Progenitor cell of endocrine pancreas (in vitro differentiated cells): ENCODE measurements at regions not wholly inside any gene's neighbourhood (a gene's known extent, or its start where the extent isn't known, plus 50 kb on each side); places are given as distances from the start of the nearest gene placed in this dataset.

Source experiments
- DNase-seq: peaks from one replicate; pipeline ENCODE4 v3.0.0; 2021; ENCODE audit warnings: low spot score; ENCODE audit not compliant: unreplicated experiment
- H3K27ac Mint-ChIP-seq: 2 replicates; pipeline ENCODE4 v1.8.0; 2021; ENCODE audit warnings: mild to moderate bottlenecking, moderate library complexity, mixed read lengths
- H3K27me3 Mint-ChIP-seq: 2 replicates; pipeline ENCODE4 v1.8.0; 2021; ENCODE audit warnings: mixed read lengths
- H3K36me3 Mint-ChIP-seq: 2 replicates; pipeline ENCODE4 v1.8.0; 2022; ENCODE audit warnings: mixed read lengths; ENCODE audit not compliant: insufficient read depth
- H3K4me1 Mint-ChIP-seq: 2 replicates; pipeline ENCODE4 v1.8.0; 2021; ENCODE audit warnings: low read depth, mixed read lengths
- H3K4me3 Mint-ChIP-seq: 2 replicates; pipeline ENCODE4 v1.8.0; 2021; ENCODE audit warnings: low read depth, mild to moderate bottlenecking, moderate library complexity, mixed read lengths
- H3K9me3 Mint-ChIP-seq: 2 replicates; pipeline ENCODE4 v1.8.0; 2021; ENCODE audit warnings: low read depth, mixed read lengths
- CTCF ChIP-seq: fragments of 200-600 bp; sonication (generic); IDR thresholded peaks from one replicate; pipeline ENCODE4 v1.5.0; 2021; ENCODE audit warnings: antibody characterized with exemption, mild to moderate bottlenecking; ENCODE audit not compliant: unreplicated experiment

- H3K36me3 Mint-ChIP-seq: no peaks in the 10 kb centered on the region
- no peak overlapping the region for H3K4me3 Mint-ChIP-seq
- no peak for TF ChIP-seq CTCF
- peaks cover 15% of the 10 kb centered on the region for H3K27me3 Mint-ChIP-seq
- H3K9me3 Mint-ChIP-seq: no peaks in the 10 kb centered on the region
- peak overlapping the region; percentile 1 for H3K27ac Mint-ChIP-seq
- no peak for DNase-seq
- H3K4me1 Mint-ChIP-seq: peaks cover 4% of the 10 kb centered on the region
Observed at GRCh38 chr10:78768876-78769275, 299.9 kb upstream of the ZMIZ1 start.

- TF ChIP-seq CTCF: no peak
- Mint-ChIP-seq H3K4me1 (peaks cover 4% of the 10 kb centered on the region), H3K27ac (no peak overlapping the region), H3K36me3 (no peaks in the 10 kb centered on the region), H3K9me3 (no peaks in the 10 kb centered on the region), H3K27me3 (peaks cover 15% of the 10 kb centered on the region), H3K4me3 (no peak overlapping the region)
- no peak for DNase-seq
Observed at GRCh38 chr10:78769526-78769925, 299.2 kb upstream of the ZMIZ1 start.

- Mint-ChIP-seq H3K4me3 (no peak overlapping the region), H3K9me3 (no peaks in the 10 kb centered on the region), H3K36me3 (no peaks in the 10 kb centered on the region), H3K27me3 (peaks cover 12% of the 10 kb centered on the region), H3K4me1 (peaks cover 12% of the 10 kb centered on the region), H3K27ac (no peak overlapping the region)
- DNase-seq: no peak
- TF ChIP-seq CTCF: no peak
Observed at GRCh38 chr10:78770167-78771090, 298.3 kb upstream of the ZMIZ1 start.

GRCh38 chr10:78771260-78771659 is 297.5 kb upstream of the ZMIZ1 start:
- H3K4me1 Mint-ChIP-seq: peaks cover 20% of the 10 kb centered on the region
- no peaks in the 10 kb centered on the region for H3K36me3 Mint-ChIP-seq
- H3K4me3 Mint-ChIP-seq: no peak overlapping the region
- H3K9me3 Mint-ChIP-seq: no peaks in the 10 kb centered on the region
- DNase-seq: no peak
- no peak for TF ChIP-seq CTCF
- peaks cover 9% of the 10 kb centered on the region for H3K27me3 Mint-ChIP-seq
- H3K27ac Mint-ChIP-seq: no peak overlapping the region

- peaks cover 8% of the 10 kb centered on the region for H3K27me3 Mint-ChIP-seq
- no peak overlapping the region for H3K4me3 Mint-ChIP-seq
- H3K4me1 Mint-ChIP-seq: peaks cover 24% of the 10 kb centered on the region
- no peak for DNase-seq
- no peak overlapping the region for H3K27ac Mint-ChIP-seq
- no peaks in the 10 kb centered on the region for H3K9me3 Mint-ChIP-seq
- H3K36me3 Mint-ChIP-seq: no peaks in the 10 kb centered on the region
- no peak for TF ChIP-seq CTCF
Observed at GRCh38 chr10:78771808-78772455, 296.8 kb upstream of the ZMIZ1 start.
